ENCODE measurements at regions not wholly inside any gene's neighbourhood (a gene's known extent, or its start where the extent isn't known, plus 50 kb on each side); places are given as distances from the start of the nearest gene placed in this dataset.

DNA sequence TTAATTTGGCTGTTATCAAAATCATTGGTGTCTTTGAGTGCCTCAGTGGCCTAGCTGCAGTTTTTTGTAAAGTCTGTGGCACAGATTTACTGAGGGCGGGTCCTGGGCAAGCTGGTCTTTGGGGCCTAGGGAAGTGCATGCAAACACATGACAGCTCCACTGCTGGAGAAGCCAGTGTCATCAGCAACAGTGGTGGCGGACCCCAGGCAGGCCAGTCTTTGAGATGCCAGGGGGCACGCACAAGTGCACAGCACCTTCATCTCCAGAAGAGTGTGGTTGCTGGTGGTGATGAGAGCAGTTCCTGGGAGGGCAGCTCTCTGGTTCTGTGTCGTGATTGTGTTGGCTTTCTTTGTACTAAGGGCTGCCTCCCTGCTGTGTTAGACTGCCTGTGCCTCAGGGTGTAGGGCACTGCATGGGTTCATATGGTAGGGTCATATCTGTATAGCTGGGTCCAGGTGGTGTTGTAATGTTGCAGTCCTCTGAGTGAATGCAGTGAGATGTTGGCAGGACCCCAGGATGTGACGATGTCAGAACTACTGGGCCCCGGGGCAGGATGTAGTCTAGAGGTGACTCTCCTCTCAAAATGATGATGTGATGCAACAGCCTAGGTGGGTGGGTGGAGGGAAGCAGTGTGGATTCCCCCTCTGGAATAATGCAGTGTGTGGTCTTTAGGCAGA, 646.7 kb upstream of the CDH2 start:
- DNase-seq, result no peak
- no peaks in the 10 kb centered on the region for H3K4me1 ChIP-seq
- intact Hi-C loops (cut with DNase I; ENCODE audit: low total_unique reads), result no loop called here

GRCh38 chr18:28820353-28820752, 643.4 kb upstream of the CDH2 start:
- intact Hi-C loops (cut with DNase I; ENCODE audit: low total_unique reads), result no loop called here

More for the DNA sequence above, 646.7 kb upstream of the CDH2 start:
- no peaks in the 10 kb centered on the region for H3K27me3 ChIP-seq
- H3K4me3 ChIP-seq, result no peak overlapping the region
- no peaks in the 10 kb centered on the region for H3K36me3 ChIP-seq
- H3K27ac ChIP-seq, result no peak overlapping the region
- TF ChIP-seq CTCF (IDR thresholded peaks at IDR 0.05) (no peak), POLR2A (IDR thresholded peaks at IDR 0.05) (no peak)
- H3K9me3 ChIP-seq, result no peaks in the 10 kb centered on the region

GRCh38 chr18:28816155-28816554, 639.2 kb upstream of the CDH2 start:
- no peaks in the 10 kb centered on the region for H3K36me3 ChIP-seq
- H3K9me3 ChIP-seq, result no peaks in the 10 kb centered on the region
- H3K4me3 ChIP-seq, result no peak overlapping the region
- DNase-seq, result no peak
- TF ChIP-seq CTCF (IDR thresholded peaks at IDR 0.05), result no peak
- no peak for TF ChIP-seq POLR2A (IDR thresholded peaks at IDR 0.05)
- no peak overlapping the region for H3K27ac ChIP-seq
- no peaks in the 10 kb centered on the region for H3K4me1 ChIP-seq
- H3K27me3 ChIP-seq, result no peaks in the 10 kb centered on the region
- intact Hi-C loops (cut with DNase I; ENCODE audit: low total_unique reads), result no loop called here

More at GRCh38 chr18:28820353-28820752, 643.4 kb upstream of the CDH2 start:
- Histone ChIP-seq H3K27ac (no peak overlapping the region), H3K36me3 (no peaks in the 10 kb centered on the region), H3K4me3 (no peak overlapping the region), H3K9me3 (no peaks in the 10 kb centered on the region), H3K4me1 (no peaks in the 10 kb centered on the region), H3K27me3 (no peaks in the 10 kb centered on the region)
- no peak for DNase-seq
- TF ChIP-seq POLR2A (IDR thresholded peaks at IDR 0.05) (no peak), CTCF (IDR thresholded peaks at IDR 0.05) (no peak)

DNA sequence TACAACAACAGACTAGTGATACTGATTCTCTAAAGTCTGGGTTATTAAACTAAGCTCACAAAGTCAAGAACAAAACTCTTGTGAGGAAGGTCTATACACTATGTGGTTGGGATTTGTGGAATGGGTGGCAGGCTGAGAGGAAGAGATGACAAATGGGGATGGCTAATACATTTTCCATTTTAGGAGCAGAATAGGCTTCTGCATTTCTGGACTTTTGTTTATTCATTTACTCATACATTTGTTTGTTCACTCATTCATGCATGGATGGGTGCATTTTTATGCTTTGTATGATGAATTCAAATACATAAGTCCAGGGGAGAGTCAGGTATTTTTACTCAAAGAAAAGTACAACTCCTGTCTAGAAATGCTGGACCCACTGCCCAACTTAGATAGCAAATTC, 637.4 kb upstream of the CDH2 start:
- no peaks in the 10 kb centered on the region for H3K9me3 ChIP-seq
- intact Hi-C loops (cut with DNase I; ENCODE audit: low total_unique reads), result no loop called here
- H3K36me3 ChIP-seq, result no peaks in the 10 kb centered on the region
- no peak overlapping the region for H3K4me3 ChIP-seq
- no peaks in the 10 kb centered on the region for H3K4me1 ChIP-seq
- TF ChIP-seq POLR2A (IDR thresholded peaks at IDR 0.05) (no peak), CTCF (IDR thresholded peaks at IDR 0.05) (no peak)
- no peaks in the 10 kb centered on the region for H3K27me3 ChIP-seq
- H3K27ac ChIP-seq, result no peak overlapping the region
- DNase-seq, result no peak

- Histone ChIP-seq H3K4me1 (no peaks in the 10 kb centered on the region), H3K4me3 (no peak overlapping the region), H3K36me3 (no peaks in the 10 kb centered on the region), H3K27me3 (no peaks in the 10 kb centered on the region), H3K27ac (no peak overlapping the region), H3K9me3 (peaks cover 0 to 4% of the 10 kb centered on the region in 2 donors)
- no peak for TF ChIP-seq CTCF (IDR thresholded peaks at IDR 0.05)
- TF ChIP-seq POLR2A (IDR thresholded peaks at IDR 0.05), result no peak
- intact Hi-C loops (cut with DNase I; ENCODE audit: low total_unique reads), result no loop called here
- no peak for DNase-seq
These were observed 631.4 kb upstream of the CDH2 start for GRCh38 chr18:28808373-28808772.

Measured in uterus (tissue), 3 donors.